OCI-LY7 (cell line): ENCODE measurements at regions not wholly inside any gene's neighbourhood (a gene's known extent, or its start where the extent isn't known, plus 50 kb on each side); places are given as distances from the start of the nearest gene placed in this dataset.

Source experiments
- CTCF ChIP-seq: fragments of 200-600 bp; sonication (generic); conservative IDR thresholded peaks from 2 replicates; pipeline ENCODE4 v1.5.1; 2014; ENCODE audit warnings: mild to moderate bottlenecking, antibody characterized with exemption, low read length, moderate library complexity, mixed read lengths
- EZH2phosphoT487 ChIP-seq: fragments of 200-600 bp; sonication (generic); IDR thresholded peaks from 2 replicates; pipeline ENCODE4 v1.6.1; 2018; ENCODE audit warnings: low read depth, borderline replicate concordance, mild to moderate bottlenecking, mixed run types, antibody characterized with exemption, low read length, moderate library complexity, mixed read lengths

GRCh38 chr4:19213388-19213787 is 1038.3 kb upstream of the SLIT2 start:
- TF ChIP-seq CTCF (no peak), EZH2phosphoT487 (no peak)
